ENCODE measurements at regions not wholly inside any gene's neighbourhood (a gene's known extent, or its start where the extent isn't known, plus 50 kb on each side); places are given as distances from the start of the nearest gene placed in this dataset.

GRCh38 chr14:22513066-22513812 is 75.8 kb downstream of the DAD1 start:
- peak in 1 of 8 experiments; percentile 28 for ATAC-seq (replicated peaks in 6 of 8)
- Histone ChIP-seq H3K4me3 (no peak overlapping the region), H3K4me1 (replicated peaks in 1 of 2) (peaks cover 5 to 10% of the 10 kb centered on the region in 2 donors), H3K27ac (no peak overlapping the region)
- 59 to 100% (median 83%) methylated on average over 1 to 3 of the region's 3 CpGs; no CpG with 5 or more reads in 1 of the 10 experiments for WGBS, 10 experiments
- in situ Hi-C loops (cut with MboI; ENCODE audit: low pct_unique_long_range_greater_than_20kb in 2 of 9, low sequenced_read_pairs in 9 of 9, unreplicated experiment in 9 of 9): no loop called here

GRCh38 chr14:22512106-22512814 is 76.8 kb downstream of the DAD1 start:
- Histone ChIP-seq H3K4me3 (no peak overlapping the region), H3K27ac (no peak overlapping the region), H3K4me1 (replicated peaks in 1 of 2) (peaks cover 0 to 10% of the 10 kb centered on the region in 2 donors)
- in situ Hi-C loops (cut with MboI; ENCODE audit: low pct_unique_long_range_greater_than_20kb in 2 of 9, low sequenced_read_pairs in 9 of 9, unreplicated experiment in 9 of 9): no loop called here
- no peak for ATAC-seq (replicated peaks in 6 of 8)
- WGBS, 10 experiments: 33 to 100% (median 100%) methylated on average over 1 to 2 of the region's 2 CpGs; no CpG with 5 or more reads in 1 of the 10 experiments

- in situ Hi-C loops (cut with MboI; ENCODE audit: low pct_unique_long_range_greater_than_20kb in 2 of 9, low sequenced_read_pairs in 9 of 9, unreplicated experiment in 9 of 9): no loop called here
- Histone ChIP-seq H3K4me3 (no peak overlapping the region), H3K27ac (no peak overlapping the region), H3K4me1 (replicated peaks in 1 of 2) (peaks cover 2 to 10% of the 10 kb centered on the region in 2 donors)
- peak in 2 of 8 experiments; percentile 14 to 56 for ATAC-seq (replicated peaks in 6 of 8)
- WGBS, 10 experiments: 13 to 100% (median 60%) methylated on average over 1 to 3 of the region's 3 CpGs
Measured at GRCh38 chr14:22510527-22511110, 78.4 kb downstream of the DAD1 start.

- ATAC-seq (replicated peaks in 6 of 8): no peak
- 38 to 100% (median 64%) methylated on average over 1 to 5 of the region's 5 CpGs; no CpG with 5 or more reads in 1 of the 10 experiments for WGBS, 10 experiments
Measured at GRCh38 chr14:22509751-22510300, 79.2 kb downstream of the DAD1 start.

GRCh38 chr14:22509036-22509709 is 79.9 kb downstream of the DAD1 start:
- in situ Hi-C loops (cut with MboI; ENCODE audit: low pct_unique_long_range_greater_than_20kb in 2 of 9, low sequenced_read_pairs in 9 of 9, unreplicated experiment in 9 of 9): no loop called here
- Histone ChIP-seq H3K27ac (no peak overlapping the region), H3K4me1 (replicated peaks in 1 of 2) (peaks cover 2 to 8% of the 10 kb centered on the region in 2 donors), H3K4me3 (no peak overlapping the region)
- peak in 2 of 8 experiments; percentile 70 to 75 for ATAC-seq (replicated peaks in 6 of 8)
- WGBS, 10 experiments: 8 to 100% (median 67%) methylated on average over 2 to 6 of the region's 7 CpGs; no CpG with 5 or more reads in 1 of the 10 experiments

More at GRCh38 chr14:22509751-22510300, 79.2 kb downstream of the DAD1 start:
- Histone ChIP-seq H3K4me1 (replicated peaks in 1 of 2) (peaks cover 2 to 8% of the 10 kb centered on the region in 2 donors), H3K4me3 (no peak overlapping the region), H3K27ac (no peak overlapping the region)
- in situ Hi-C loops (cut with MboI; ENCODE audit: low pct_unique_long_range_greater_than_20kb in 2 of 9, low sequenced_read_pairs in 9 of 9, unreplicated experiment in 9 of 9): no loop called here

DNA sequence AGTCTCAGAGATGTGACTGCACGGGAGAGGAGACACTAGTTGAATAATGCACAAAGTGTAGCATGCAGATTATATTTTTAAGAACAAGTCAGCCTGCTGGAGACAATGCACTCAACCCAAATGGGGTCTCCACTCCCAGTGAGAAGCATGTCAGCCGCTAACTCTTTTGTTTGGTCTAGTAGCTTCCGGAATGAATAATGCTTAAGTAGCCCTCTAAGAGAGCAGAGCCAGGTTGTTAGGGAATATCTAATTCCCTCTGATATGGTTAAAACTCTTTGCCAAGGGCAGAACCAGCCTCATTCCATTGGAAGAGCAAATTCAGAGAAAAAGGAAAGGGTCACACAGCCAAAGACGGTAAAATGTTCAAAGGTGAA is 80.4 kb downstream of the DAD1 start:
- in situ Hi-C loops (cut with MboI; ENCODE audit: low pct_unique_long_range_greater_than_20kb in 2 of 9, low sequenced_read_pairs in 9 of 9, unreplicated experiment in 9 of 9): no loop called here
- WGBS, 10 experiments: 43 to 100% (median 79%) methylated on average over 1 to 4 of the region's 4 CpGs; no CpG with 5 or more reads in 4 of the 10 experiments
- Histone ChIP-seq H3K4me1 (replicated peaks in 1 of 2) (peaks cover 2 to 8% of the 10 kb centered on the region in 2 donors), H3K27ac (no peak overlapping the region), H3K4me3 (no peak overlapping the region)
- peak in 1 of 8 experiments; percentile 18 for ATAC-seq (replicated peaks in 6 of 8)

DNA sequence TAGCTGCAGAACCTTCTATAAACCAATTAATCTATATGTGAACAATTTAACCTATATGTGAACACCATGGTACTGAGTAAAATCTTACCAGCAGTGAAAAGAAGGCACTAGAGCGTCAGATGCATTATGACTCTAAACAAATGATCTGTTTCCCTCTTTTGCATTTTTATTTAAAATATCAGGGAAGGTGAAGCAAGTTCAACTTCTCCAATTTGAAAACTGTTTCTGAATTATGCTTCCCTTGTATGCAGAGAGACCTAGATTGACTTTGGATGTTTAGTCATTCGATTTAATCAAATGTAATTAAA is 80.9 kb downstream of the DAD1 start:
- ATAC-seq (replicated peaks in 6 of 8): no peak
- Histone ChIP-seq H3K27ac (no peak overlapping the region), H3K4me3 (no peak overlapping the region), H3K4me1 (replicated peaks in 1 of 2) (peaks cover 2 to 8% of the 10 kb centered on the region in 2 donors)
- in situ Hi-C loops (cut with MboI; ENCODE audit: low pct_unique_long_range_greater_than_20kb in 2 of 9, low sequenced_read_pairs in 9 of 9, unreplicated experiment in 9 of 9): no loop called here
- WGBS, 10 experiments: 77 to 100% (median 90%) methylated on average over 1 to 2 of the region's 2 CpGs; no CpG with 5 or more reads in 3 of the 10 experiments

- ATAC-seq (replicated peaks in 6 of 8): no peak
- H3K4me3 ChIP-seq: no peak overlapping the region
- in situ Hi-C loops (cut with MboI; ENCODE audit: low pct_unique_long_range_greater_than_20kb in 2 of 9, low sequenced_read_pairs in 9 of 9, unreplicated experiment in 9 of 9): no loop called here
- 23 to 90% (median 73%) methylated on average over 1 to 2 of the region's 2 CpGs; no CpG with 5 or more reads in 3 of the 10 experiments for WGBS, 10 experiments
- no peak overlapping the region for H3K27ac ChIP-seq
- peaks cover 2 to 8% of the 10 kb centered on the region in 2 donors for H3K4me1 ChIP-seq (replicated peaks in 1 of 2)
Measured at GRCh38 chr14:22506778-22507351, 82.2 kb downstream of the DAD1 start.

- in situ Hi-C loops (cut with MboI; ENCODE audit: low pct_unique_long_range_greater_than_20kb in 2 of 9, low sequenced_read_pairs in 9 of 9, unreplicated experiment in 9 of 9): no loop called here
- Histone ChIP-seq H3K4me1 (replicated peaks in 1 of 2) (peaks cover 2 to 13% of the 10 kb centered on the region in 2 donors), H3K27ac (no peak overlapping the region), H3K4me3 (no peak overlapping the region)
- WGBS, 10 experiments: 82 to 100% (median 96%) methylated on average over 1 to 6 of the region's 6 CpGs; no CpG with 5 or more reads in 2 of the 10 experiments
- no peak for ATAC-seq (replicated peaks in 6 of 8)
Measured at GRCh38 chr14:22506378-22506710, 82.7 kb downstream of the DAD1 start.

DNA sequence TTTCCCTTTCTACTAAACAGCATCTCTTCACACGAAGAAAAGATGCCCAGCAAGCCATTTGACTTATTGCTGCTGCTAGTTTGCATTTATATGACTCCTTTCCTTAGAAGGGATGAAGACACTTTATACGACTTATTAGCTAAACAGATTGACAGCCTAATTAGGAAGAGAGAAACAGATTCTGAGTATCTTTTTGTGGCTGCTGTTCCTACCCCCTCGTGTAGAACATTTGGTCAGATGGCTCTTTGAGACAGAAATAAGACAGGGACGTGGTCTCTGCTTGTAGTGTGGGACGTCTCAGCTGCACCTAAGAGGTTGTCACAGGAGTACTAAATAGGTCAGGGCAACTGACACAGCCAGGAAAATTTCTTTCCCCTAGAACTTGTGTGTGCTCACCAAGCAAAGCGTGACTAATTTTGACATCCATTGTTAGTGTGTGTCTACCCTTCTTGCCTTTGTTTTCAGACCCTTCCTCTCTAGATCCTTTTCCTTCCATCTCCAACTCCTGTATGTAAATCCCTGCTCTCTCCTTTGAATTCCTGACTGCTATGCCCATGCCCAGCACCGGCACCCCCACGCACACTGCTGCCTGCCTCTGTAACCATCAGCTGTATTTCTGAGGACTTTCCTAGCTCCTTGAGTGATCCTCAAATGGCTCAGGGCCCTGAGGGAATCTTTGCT is 83.2 kb downstream of the DAD1 start:
- peak in 1 of 8 experiments; percentile 24 for ATAC-seq (replicated peaks in 6 of 8)
- no peak overlapping the region for H3K27ac ChIP-seq
- no peak overlapping the region for H3K4me3 ChIP-seq
- H3K4me1 ChIP-seq (replicated peaks in 1 of 2): peaks cover 2 to 16% of the 10 kb centered on the region in 2 donors
- in situ Hi-C loops (cut with MboI; ENCODE audit: low pct_unique_long_range_greater_than_20kb in 2 of 9, low sequenced_read_pairs in 9 of 9, unreplicated experiment in 9 of 9): no loop called here
- WGBS, 10 experiments: 25 to 89% (median 35%) methylated on average over 1 to 8 of the region's 8 CpGs; no CpG with 5 or more reads in 1 of the 10 experiments

GRCh38 chr14:22505309-22505696 is 83.7 kb downstream of the DAD1 start:
- H3K27ac ChIP-seq: no peak overlapping the region
- H3K4me1 ChIP-seq (replicated peaks in 1 of 2): peaks cover 2 to 16% of the 10 kb centered on the region in 2 donors
- in situ Hi-C loops (cut with MboI; ENCODE audit: low pct_unique_long_range_greater_than_20kb in 2 of 9, low sequenced_read_pairs in 9 of 9, unreplicated experiment in 9 of 9): no loop called here
- no peak for ATAC-seq (replicated peaks in 6 of 8)
- H3K4me3 ChIP-seq: no peak overlapping the region
- WGBS, 10 experiments: 86 to 100% (median 90%) methylated on average over 1 of the region's 1 CpG; no CpG with 5 or more reads in 5 of the 10 experiments

- no peak for ATAC-seq (replicated peaks in 6 of 8)
- in situ Hi-C loops (cut with MboI; ENCODE audit: low pct_unique_long_range_greater_than_20kb in 2 of 9, low sequenced_read_pairs in 9 of 9, unreplicated experiment in 9 of 9): no loop called here
- WGBS, 10 experiments: 47 to 100% (median 90%) methylated on average over 2 to 4 of the region's 6 CpGs; no CpG with 5 or more reads in 3 of the 10 experiments
- Histone ChIP-seq H3K27ac (no peak overlapping the region), H3K4me1 (replicated peaks in 1 of 2) (peaks cover 2 to 23% of the 10 kb centered on the region in 2 donors), H3K4me3 (no peak overlapping the region)
Measured at GRCh38 chr14:22502551-22502950, 86.5 kb downstream of the DAD1 start.
